ENCODE measurements at regions not wholly inside any gene's neighbourhood (a gene's known extent, or its start where the extent isn't known, plus 50 kb on each side); places are given as distances from the start of the nearest gene placed in this dataset.
"Not testable (repeated sequence)": the region's sequence is repeated elsewhere in the genome, so short reads cannot be mapped to it uniquely, and the experiment has no call there.

DNA sequence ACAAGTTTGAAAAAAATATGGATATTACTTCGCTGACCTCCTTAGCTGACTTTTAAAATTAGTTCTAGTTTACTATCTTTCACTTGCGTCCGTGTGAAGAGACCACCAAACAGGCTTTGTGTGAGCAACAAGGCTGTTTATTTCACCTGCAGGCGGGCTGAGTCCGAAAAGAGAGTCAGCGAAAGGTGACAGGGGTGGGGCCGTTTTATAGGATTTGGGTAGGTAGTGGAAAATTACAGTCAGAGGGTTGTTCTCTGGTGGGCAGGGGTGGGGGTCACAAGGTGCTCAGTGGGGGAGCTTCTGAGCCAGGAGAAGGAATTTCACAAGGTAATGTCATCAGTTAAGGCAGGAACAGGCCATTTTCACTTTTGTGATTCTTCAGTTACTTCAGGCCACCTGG lies 203.7 kb downstream of the POM121L12 start:
- DNase-seq: not testable (repeated sequence)

DNA sequence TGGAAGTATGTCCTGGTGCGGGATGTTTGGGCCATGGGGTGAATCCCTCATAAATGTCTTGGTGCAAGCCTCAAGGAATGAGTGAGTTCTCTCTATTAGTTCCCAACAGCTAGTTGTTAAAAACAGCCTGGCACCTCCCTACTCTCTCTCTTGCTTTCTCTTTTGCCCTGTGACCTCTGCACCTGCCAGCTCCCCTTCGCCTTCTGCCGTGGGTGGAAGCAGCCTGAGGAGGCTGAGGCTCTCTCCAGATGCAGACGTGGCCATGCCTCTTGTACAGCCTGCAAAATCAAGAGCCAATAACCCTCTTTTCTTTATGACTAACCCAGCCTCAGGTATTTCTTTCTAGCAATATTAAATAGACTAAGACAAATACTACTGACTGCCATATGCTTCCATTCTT lies 210.3 kb downstream of the POM121L12 start:
- no peak for DNase-seq

DNA sequence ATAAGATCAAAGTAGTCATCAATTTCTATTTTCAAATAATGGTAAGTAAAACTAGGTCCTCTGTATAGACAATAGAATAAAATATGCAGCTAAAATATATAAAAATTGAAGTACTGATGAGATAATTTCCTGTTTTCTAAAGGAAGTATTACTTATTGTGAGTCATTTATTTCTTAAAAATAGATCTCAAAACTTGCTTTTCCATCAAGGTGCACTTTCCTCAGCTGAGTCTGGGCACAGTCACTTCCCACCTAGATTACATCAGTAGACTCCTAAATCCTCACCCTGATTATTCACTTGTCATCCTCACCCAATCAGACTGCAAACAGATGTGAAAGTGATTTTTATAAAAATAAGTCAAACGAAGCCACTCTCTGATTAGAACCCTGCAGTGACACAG lies 211.5 kb downstream of the POM121L12 start:
- no peak for DNase-seq

DNA sequence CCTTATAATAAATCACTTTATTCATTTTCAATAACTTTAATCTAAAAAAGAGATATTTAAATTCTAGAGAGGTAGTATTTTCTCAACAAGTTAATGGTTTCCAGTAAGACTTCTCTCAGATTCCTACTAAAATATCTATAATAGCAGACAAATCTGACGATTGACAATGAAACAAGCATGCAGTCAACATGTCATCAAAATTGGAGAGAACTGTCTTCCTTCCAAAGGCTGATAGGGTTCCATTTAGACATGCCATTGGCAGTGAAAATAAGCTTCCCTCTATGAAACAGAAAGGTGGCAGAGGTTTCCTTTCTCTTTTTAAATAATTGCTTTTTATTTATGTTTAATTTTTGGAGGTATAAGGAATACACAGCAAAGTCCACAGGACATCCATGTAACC lies 217.1 kb downstream of the POM121L12 start:
- DNase-seq: no peak

DNA sequence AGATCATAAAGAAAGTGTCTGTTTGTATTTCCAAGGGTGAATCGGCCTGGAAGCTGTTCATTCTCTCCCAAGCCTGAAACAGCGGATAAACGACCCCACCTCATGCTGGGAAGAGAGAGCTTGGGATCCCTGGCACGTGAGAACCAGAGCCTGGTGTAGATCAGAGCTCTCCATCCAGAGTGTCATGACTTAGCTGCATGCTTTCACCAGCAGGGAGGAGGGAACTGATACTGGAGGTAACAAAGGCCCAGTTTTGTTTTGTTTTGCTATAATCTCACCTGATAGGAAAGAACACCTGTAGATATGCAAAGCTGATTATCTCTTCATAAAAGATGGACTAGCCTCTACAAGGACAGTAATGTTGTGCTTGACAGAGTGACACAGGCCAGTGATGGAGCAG lies 236.6 kb downstream of the POM121L12 start:
- no peak for DNase-seq

DNA sequence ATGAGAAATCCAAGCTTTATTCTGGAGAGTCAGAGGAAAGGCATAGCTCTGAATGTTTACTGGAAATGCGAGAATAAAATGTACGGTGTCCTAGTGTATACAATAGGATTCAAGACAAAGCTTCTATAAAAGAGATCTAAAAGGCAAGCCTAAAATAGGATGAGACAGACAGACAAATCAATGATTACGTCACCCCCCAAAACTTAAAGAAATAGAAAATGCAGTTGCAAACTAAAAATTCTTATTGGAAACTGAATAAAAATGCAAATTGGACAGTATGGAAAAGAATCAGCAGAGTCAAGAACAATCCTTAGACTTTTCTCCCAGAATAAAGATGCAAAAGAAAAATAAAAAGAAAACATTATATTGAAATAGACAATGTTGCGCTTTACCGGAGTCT lies 245.9 kb downstream of the POM121L12 start:
- no peak for DNase-seq

DNA sequence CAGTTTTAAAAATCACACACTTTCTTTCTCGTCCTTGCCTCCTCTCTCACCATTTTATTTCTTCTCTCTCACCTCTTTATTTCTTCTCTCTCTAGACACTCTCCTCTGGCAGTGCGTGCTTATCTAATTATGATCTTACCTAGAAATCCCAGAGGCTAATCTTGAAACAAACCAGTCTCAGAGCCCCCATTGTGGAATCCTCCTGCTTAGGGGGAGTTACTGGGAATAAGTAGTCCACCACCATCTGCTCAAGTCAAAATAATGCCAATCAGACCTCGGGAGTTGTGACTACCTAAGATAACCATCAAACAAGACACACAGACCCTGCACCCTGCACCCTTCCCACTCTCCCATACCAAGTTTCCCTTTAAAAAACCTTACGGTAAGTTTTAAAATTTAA lies 256.9 kb downstream of the POM121L12 start:
- DNase-seq: no peak

DNA sequence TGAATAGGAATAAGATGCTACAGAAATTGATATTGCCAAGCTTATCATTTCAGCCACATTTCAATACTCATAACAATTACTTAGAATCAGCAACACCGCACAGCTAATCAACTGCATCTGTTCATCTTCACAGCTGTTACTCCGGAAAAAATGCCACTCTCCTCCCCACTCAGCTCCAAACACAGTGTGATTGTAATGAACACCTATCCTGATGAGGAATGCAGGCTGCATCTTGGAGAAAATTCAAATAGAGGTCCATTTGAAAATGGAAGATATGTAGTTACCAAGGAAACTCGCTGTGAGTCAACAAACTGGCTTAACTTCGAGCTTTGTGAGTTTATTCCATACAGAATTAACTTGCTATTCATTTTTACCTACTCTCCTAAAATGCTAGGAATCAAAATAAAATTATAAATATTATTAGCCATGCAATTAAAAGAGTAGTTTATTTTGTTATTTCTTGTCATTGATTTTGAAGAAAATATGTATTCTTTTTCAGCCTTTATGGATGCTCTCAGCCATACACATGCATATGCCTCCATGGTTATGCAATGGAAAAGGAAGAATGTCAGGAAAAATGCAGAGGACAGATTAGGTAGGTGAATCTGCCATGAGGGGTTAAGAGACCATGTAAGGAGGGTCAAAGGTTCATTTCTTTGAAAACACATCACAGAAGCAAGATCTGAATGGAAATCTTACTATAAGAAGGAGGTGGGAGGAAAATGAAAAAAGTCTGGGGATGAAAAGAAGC lies 267.2 kb downstream of the POM121L12 start:
- no peak for DNase-seq

DNA sequence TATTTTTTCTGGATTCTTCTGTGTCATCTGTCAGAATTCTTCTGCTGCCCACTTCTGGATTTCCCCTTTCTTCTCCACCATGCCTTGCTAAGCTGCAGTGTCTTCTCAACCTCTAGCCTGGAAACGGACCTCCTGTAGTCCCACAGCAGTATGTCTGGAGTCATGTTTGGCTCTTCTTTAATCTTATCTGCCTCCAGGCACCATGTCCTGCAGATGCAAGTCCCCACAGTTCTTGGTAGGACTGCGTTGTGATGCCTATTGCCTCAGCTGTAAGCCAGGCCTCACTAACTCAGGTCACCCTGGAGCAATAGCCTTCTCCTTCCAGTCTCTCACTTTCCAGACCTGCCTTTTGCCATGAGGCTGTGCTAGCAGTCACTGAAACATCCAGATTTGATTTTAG lies 268.3 kb downstream of the POM121L12 start:
- DNase-seq: no peak

DNA sequence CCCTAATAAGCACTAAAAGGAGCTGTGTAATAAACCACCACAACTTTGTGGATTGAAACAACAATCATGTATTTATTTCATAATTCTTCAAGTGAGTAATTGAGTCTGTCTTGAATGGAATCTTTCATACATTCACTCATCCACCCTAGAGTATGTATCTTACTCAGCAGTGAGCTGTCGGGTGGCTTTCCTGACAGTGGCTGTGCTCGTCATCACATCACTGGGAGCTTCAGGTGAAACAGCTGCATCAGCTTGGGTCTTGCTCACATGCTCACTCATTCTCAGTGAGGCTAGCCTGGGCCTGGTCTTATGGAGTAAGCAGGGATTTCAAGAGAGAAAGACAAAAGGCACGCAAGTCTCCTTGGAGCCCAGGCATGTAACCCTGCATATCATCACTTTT lies 271.4 kb downstream of the POM121L12 start:
- no peak for DNase-seq

DNA sequence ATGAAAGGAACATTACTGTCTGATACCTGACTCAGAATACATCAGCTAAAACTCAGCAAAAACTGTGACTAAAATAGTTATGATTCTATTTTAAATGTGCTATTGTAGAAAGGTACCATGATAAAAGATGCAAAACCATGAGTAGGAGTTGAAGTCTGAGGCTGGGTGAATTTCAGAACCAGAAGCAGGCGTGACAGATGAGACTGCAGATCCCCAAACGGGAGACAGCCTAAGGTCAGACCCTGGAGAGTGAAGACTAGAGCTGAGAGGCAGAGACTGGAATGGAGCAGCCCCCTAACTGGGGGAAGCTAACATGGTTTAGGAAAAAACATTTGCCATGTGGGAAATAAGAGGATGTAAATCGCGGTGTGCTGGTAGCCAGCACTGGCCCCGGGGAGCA lies 275.8 kb downstream of the POM121L12 start:
- DNase-seq: no peak

DNA sequence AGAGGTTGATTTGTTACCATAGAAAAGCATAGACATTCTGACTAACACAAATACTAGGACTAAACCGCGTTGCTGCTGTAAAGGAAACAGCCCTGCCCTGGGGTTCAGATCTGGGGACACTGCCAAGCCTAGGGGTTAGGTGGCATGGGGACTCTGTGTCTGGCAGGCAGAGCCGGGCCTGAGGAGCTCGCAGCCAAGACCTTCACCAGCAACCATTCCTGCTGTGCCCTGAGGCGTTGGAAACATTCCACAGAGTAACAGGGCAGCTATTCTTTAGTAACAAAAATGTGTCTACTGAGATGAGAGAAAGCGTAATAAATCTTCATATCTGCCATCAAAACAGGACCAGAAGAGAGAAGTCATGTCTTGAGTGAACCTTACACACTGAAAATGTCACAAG lies 280.5 kb downstream of the POM121L12 start:
- DNase-seq: no peak

DNA sequence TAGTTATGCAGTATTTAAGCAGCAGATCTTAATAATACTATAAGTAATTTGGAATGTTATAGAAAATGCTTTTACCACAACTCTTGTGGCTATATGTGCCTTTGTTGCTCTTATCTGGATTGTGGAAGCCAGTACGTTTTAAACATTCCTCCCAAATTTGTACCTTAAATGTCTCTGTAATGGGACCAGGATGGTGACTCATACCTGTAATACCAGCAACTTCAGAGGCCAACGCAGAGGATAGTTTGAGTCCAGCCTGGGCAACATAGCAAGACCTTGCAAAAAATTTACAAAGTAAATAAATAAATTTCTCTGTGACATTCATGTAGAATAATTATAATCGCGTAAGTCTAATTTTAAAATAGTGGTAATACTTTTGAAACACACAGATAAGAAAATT lies 283.1 kb downstream of the POM121L12 start:
- no peak for DNase-seq

DNA sequence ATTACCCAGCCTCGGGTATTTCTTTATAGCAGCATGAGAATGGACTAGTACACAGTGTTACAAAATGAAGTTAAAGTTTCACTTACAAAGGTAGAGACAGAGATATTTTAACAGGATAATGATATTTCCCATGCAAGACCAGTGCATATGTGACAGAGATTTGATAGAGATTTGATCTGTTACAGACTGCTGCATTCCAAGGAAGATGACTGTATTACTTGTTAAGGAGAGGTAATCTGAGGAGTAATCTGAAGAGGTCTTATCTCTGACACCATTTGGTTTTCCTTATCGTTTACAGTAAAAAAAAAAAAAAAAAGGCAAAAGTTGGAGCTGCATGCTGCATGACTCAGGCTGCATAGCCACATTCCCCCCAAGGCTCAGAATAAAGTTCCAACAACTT lies 289.6 kb downstream of the POM121L12 start:
- no peak for DNase-seq

DNA sequence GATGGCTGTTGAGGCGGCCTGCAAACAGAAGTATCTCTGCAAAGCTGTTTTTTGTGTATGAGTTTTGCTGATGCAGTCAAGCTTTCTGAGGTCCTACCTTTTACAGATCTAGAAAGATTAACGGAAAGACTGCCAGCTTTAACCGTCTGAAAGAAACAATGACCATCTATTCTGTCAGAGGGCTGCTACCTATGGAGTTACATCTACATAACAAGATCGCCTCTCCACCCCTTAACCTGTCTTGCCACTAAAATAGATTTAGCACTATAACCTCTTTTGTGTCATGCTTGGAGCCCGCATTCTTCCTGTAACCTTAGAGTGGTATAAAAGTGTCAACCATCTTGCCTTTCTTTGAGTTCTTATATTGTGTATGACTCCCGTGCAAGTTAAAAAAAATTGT lies 291.2 kb downstream of the POM121L12 start:
- no peak for DNase-seq

DNA sequence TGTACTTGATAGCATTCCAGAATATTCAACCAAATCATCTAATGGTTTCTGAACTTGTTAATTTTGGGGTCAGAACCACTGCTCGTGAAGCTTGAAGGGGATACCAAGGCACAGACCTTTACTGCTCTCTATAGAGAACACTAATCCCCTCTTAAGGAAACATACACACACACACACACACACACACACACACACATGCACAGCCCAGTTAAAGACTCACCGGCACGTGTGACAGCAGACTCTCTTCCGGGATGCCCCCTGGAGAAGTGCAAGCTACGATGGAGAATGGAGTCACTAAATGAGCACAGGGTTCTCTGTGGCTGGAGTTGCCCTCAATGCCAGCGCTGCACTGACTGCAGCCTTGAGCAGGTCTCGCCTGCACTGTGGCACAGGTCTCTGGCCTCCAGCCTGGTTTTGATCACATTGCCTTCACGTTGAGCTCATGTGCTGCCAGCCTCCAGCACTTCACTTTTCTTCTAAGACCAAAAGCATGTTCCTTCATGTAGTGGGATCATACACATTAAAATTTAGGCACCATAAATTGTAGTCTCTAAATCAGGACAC lies 300.8 kb downstream of the POM121L12 start:
- no peak for DNase-seq

DNA sequence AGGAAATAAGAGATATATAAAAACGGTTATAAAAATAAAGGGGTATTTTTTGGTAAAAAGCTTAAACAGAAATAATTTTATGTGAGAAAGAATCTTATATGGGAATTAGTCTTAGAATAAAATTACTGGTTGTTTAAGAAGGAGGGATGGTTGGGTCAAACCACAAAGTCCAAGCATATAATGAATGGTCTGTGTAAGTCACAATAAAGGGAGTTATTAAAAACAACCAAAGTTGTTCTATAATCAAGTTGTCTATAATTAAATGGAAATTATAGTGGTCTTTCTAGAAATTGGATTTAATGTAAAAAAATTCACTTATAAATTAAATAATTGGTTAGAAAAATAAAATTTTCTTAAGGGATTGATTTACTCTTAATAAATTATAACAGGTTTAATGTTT lies 304.8 kb downstream of the POM121L12 start:
- DNase-seq: no peak

DNA sequence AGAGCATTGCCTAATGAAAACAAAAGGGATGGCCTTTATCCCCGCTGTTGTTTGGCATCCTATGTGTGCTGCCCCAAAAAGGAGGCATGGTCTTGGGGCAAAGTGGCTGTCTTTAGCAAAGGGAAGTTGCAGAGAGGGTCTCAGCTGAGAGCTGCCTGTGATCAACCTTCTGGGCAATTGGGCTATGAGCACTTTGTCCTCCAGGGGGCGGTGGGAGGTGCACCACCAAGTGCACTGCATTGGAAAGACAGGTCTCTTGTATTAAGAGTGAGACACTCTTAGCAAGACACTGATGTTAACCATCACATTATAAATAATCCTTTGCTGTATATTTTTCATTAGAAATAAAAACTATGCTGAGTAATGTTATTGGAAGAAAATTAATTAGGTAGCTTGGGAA lies 314.8 kb downstream of the POM121L12 start:
- DNase-seq: no peak

DNA sequence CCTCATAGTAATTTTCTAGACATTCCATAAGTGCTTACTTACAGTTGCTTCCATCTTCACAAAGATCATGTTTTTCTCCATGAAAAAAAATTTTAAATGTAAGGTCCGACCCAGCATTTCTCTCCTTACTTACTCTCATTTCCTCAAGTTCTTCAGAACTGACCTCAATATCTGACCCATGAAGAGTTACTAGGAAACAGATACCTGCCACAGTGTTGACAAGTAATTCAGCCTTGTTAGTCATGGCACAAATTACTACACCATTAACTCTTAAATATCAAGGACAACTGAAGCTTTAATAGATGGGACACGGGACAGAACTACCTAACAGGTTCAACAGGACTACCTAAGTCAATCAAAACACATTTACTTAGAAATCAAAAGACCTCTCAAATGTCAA lies 316.2 kb downstream of the POM121L12 start:
- no peak for DNase-seq

DNA sequence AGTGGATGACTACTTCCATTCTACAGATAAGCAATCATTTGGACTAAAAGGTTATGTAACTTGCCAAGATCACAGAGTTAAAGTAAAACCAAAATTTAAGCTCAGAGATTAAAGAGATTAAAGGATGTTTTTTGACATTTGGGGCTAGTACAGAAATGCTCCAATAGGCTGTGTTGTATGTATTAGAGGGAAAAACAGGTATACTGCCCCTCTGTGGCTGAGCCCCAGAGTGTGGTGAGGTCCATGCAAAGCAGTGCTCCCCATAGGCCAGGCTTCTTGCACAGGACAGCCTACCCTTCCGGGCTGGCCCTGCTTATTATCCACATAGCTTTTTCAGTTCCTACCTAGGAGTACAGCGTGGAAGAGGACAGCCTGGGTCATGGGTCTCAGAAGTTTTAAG lies 322.8 kb downstream of the POM121L12 start:
- DNase-seq: no peak

DNA sequence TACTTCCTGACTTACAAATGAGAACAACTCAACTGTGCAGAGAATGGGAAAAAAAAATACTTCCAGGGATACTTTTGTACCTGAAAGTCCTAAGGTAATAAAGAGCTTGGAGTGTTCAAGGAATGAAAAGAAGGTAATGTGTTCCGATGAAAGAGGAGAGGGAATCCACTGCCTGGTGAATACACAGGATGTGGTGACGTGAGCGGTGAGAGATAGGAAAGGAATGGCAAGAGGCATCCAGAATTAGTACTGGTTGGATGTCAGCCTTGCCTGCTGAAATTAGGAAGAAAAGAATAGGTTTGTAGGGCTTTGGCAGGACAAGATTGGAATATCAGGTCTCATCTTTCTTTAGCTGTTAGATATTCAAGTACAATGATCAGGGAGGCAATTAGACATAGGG lies 347.7 kb downstream of the POM121L12 start:
- DNase-seq: no peak

DNA sequence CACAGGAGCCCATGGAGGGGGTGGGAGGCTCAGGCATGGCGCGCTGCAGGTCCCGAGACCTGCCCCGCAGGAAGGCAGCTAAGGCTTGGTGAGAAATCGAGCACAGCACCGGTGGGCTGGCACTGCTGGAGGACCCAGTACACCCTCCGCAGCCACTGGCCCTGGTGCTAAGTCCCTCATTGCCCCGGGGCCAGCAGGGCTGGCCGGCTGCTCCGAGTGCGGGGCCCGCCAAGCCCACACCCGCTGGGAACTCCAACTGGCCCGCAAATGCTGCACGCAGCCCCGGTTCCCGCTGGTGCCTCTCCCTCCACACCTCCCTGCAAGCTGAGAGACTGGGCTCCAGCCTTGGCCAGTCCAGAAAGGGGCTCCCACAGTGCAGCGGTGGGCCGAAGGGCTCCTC lies 349.8 kb downstream of the POM121L12 start:
- DNase-seq: not testable (repeated sequence)

DNA sequence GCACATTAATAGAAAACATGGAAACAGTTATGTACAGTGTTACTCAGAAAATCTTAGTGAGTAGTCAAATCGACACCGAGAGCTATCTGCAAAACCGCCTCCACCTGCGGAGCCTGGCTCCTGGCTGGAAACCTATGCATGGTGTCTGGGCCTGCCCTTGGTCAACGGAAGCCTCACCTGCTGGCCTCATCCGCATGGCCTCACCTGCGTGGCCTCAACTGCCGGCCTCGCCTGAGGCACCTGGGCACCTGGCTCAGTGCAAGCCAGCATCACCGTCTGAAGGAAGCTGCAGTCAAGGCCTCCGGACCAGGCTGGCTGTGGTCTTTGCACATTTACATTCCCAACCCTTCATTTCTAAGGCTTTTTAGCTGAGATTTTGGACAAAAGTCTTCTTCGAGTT lies 352.1 kb downstream of the POM121L12 start:
- DNase-seq: no peak

DNA sequence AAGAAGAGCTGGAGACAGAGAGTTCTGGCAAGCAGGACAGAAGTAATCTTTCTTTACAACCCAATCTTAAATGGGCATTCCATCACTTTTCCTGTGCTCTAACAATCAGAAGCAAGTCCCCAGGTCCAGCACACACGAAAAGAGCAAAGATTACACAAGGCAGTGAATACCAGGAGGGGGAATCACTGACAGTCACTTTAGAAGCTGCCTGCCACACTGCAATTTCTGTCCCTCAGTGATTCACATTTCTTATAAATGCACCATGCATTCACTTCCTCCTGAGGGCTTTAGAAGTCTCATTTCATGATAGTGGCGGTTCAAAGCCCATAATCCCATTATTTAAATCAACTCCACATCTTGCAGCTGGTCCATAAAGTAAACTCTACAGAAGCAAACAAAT lies 362.5 kb downstream of the POM121L12 start:
- DNase-seq: no peak

DNA sequence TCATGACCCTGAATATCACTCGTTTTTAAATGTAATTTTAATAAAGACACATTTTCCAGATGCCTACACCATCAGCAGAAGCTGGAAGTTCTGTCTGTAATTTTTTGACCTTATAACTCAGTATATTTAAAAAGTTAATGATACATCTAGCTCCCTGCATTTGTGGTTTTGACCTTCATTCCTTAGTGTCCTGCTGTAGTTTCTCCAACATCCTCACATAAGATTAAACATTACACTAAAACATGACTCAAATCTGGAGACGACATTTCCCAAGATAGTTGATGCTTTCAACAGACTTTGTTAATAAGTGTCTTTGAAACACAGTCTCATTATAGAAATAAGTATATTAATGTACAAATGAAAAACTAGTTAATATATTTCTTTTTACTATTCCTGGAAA lies 363.1 kb downstream of the POM121L12 start:
- DNase-seq: no peak
